H1 (cell line): ENCODE measurements at regions not wholly inside any gene's neighbourhood (a gene's known extent, or its start where the extent isn't known, plus 50 kb on each side); places are given as distances from the start of the nearest gene placed in this dataset.

Experiments
- ATF3 ChIP-seq: IDR thresholded peaks from 2 replicates; pipeline ENCODE4 v1.6.1; 2011; ENCODE audit warnings: low read depth, mild to moderate bottlenecking, low read length; ENCODE audit not compliant: insufficient read depth
- HDAC6 ChIP-seq: IDR thresholded peaks from one replicate; pipeline ENCODE4 v1.7.1; 2012; ENCODE audit warnings: low read depth, mild to moderate bottlenecking, inconsistent platforms, low read length, moderate library complexity

GRCh38 chr3:8189051-8189450 lies 312.6 kb upstream of the LMCD1 start (continued):
- TF ChIP-seq HDAC6 (no peak), ATF3 (no peak)
- TF ChIP-seq, all 59 proteins: peak for 0
